ENCODE measurements at regions not wholly inside any gene's neighbourhood (a gene's known extent, or its start where the extent isn't known, plus 50 kb on each side); places are given as distances from the start of the nearest gene placed in this dataset.

- H3K36me3 ChIP-seq (ENCODE audit: control insufficient read depth, low read length): no peaks in the 10 kb centered on the region
- no peaks in the 10 kb centered on the region for H3K9me2 ChIP-seq (replicated peaks; ENCODE audit: control insufficient read depth, low read length)
- no peaks in the 10 kb centered on the region for H4K20me1 ChIP-seq (ENCODE audit: control insufficient read depth, insufficient read depth, low read depth, low read length)
- no peaks in the 10 kb centered on the region for H3K4me1 ChIP-seq (ENCODE audit: control insufficient read depth, low read length)
- no peak overlapping the region for H3K4me3 ChIP-seq (ENCODE audit: low read length)
- no peaks in the 10 kb centered on the region for H3F3A ChIP-seq (ENCODE audit: control insufficient read depth, insufficient read depth)
- no peak overlapping the region for H3K4me2 ChIP-seq (ENCODE audit: low read length)
- H3K27me3 ChIP-seq (ENCODE audit: control insufficient read depth, low read length): no peaks in the 10 kb centered on the region
- H3K79me2 ChIP-seq (ENCODE audit: control insufficient read depth, low read length): no peaks in the 10 kb centered on the region
- H3K9me3 ChIP-seq (ENCODE audit: control insufficient read depth, insufficient read depth, low read length): peaks cover 6% of the 10 kb centered on the region; the same call in 1 of the 2 replicates
- H3K27ac ChIP-seq (ENCODE audit: low read depth, low read length): no peak overlapping the region
- no peak for TF ChIP-seq CTCF (IDR thresholded peaks at IDR 0.05; ENCODE audit: low read depth, low read length, poor library complexity, severe bottlenecking)
- TF ChIP-seq EZH2phosphoT487 (IDR thresholded peaks at IDR 0.05; ENCODE audit: borderline replicate concordance, low read length): no peak
These were observed 577.7 kb upstream of the NOVA1 start for GRCh38 chr14:27175489-27175888.

GRCh38 chr14:27181333-27181732, 583.5 kb upstream of the NOVA1 start:
- TF ChIP-seq EZH2phosphoT487 (IDR thresholded peaks at IDR 0.05; ENCODE audit: borderline replicate concordance, low read length) (no peak), CTCF (IDR thresholded peaks at IDR 0.05; ENCODE audit: low read depth, low read length, poor library complexity, severe bottlenecking) (no peak)
- H3K27ac ChIP-seq (ENCODE audit: low read depth, low read length): no peak overlapping the region
- no peak overlapping the region for H3K4me3 ChIP-seq (ENCODE audit: low read length)
- no peaks in the 10 kb centered on the region for H4K20me1 ChIP-seq (ENCODE audit: control insufficient read depth, insufficient read depth, low read depth, low read length)
- no peaks in the 10 kb centered on the region for H3K36me3 ChIP-seq (ENCODE audit: control insufficient read depth, low read length)
- H3F3A ChIP-seq (ENCODE audit: control insufficient read depth, insufficient read depth): no peaks in the 10 kb centered on the region
- no peaks in the 10 kb centered on the region for H3K4me1 ChIP-seq (ENCODE audit: control insufficient read depth, low read length)
- no peaks in the 10 kb centered on the region for H3K27me3 ChIP-seq (ENCODE audit: control insufficient read depth, low read length)
- H3K9me3 ChIP-seq (ENCODE audit: control insufficient read depth, insufficient read depth, low read length): peaks cover 3% of the 10 kb centered on the region; the same call in 1 of the 2 replicates
- H3K4me2 ChIP-seq (ENCODE audit: low read length): no peak overlapping the region
- H3K79me2 ChIP-seq (ENCODE audit: control insufficient read depth, low read length): no peaks in the 10 kb centered on the region
- no peaks in the 10 kb centered on the region for H3K9me2 ChIP-seq (replicated peaks; ENCODE audit: control insufficient read depth, low read length)

DNA sequence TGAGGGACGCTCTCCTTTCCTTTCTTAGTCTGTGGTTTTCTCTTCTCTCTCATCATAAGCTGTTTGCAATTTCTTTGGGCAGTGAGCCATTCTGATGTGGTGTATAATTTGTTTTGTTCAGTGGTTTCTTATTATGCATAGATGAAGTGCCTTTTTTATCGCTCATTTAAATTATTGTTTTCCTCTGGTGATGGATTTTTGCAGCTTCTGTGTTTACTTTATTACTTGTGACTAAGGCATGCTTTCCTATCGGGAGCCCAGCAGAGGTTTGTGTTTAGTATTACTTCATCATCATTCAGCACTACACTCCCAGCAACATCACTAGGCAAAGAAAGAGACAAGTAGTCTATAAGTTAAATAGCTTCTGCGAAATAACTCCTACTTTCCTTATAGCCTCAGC, 586.6 kb upstream of the NOVA1 start:
- Histone ChIP-seq H3K4me3 (ENCODE audit: low read length) (no peak overlapping the region), H3K27me3 (ENCODE audit: control insufficient read depth, low read length) (no peaks in the 10 kb centered on the region), H3F3A (ENCODE audit: control insufficient read depth, insufficient read depth) (no peaks in the 10 kb centered on the region), H3K36me3 (ENCODE audit: control insufficient read depth, low read length) (no peaks in the 10 kb centered on the region), H3K4me2 (ENCODE audit: low read length) (no peak overlapping the region), H3K79me2 (ENCODE audit: control insufficient read depth, low read length) (no peaks in the 10 kb centered on the region), H3K9me2 (replicated peaks; ENCODE audit: control insufficient read depth, low read length) (no peaks in the 10 kb centered on the region), H3K27ac (ENCODE audit: low read depth, low read length) (no peak overlapping the region), H4K20me1 (ENCODE audit: control insufficient read depth, insufficient read depth, low read depth, low read length) (no peaks in the 10 kb centered on the region), H3K9me3 (ENCODE audit: control insufficient read depth, insufficient read depth, low read length) (no peaks in the 10 kb centered on the region; the same call in 1 of the 2 replicates), H3K4me1 (ENCODE audit: control insufficient read depth, low read length) (no peaks in the 10 kb centered on the region)
- no peak for TF ChIP-seq CTCF (IDR thresholded peaks at IDR 0.05; ENCODE audit: low read depth, low read length, poor library complexity, severe bottlenecking)
- TF ChIP-seq EZH2phosphoT487 (IDR thresholded peaks at IDR 0.05; ENCODE audit: borderline replicate concordance, low read length): no peak

DNA sequence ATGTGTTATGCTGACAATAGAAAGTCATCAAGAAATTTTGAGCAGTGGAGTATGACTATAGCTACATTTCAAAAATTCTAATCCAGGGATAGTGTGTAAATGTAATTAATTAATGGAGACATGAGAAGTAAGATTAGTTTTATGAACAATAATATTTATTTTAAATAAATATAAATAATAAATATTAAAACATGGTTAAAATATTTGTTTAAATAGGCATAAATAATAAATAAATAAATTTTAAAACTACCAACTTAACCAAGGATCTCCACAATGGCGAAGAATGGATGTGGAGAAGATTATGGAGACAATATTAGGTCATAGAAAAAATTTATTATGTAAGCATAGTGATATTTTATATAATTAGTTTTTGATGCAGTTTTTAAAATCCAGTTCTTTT, 588.2 kb upstream of the NOVA1 start:
- no peaks in the 10 kb centered on the region for H3K36me3 ChIP-seq (ENCODE audit: control insufficient read depth, low read length)
- H3K4me2 ChIP-seq (ENCODE audit: low read length): no peak overlapping the region
- no peaks in the 10 kb centered on the region for H3K27me3 ChIP-seq (ENCODE audit: control insufficient read depth, low read length)
- H3K9me3 ChIP-seq (ENCODE audit: control insufficient read depth, insufficient read depth, low read length): no peaks in the 10 kb centered on the region
- H3K9me2 ChIP-seq (replicated peaks; ENCODE audit: control insufficient read depth, low read length): no peaks in the 10 kb centered on the region
- no peaks in the 10 kb centered on the region for H4K20me1 ChIP-seq (ENCODE audit: control insufficient read depth, insufficient read depth, low read depth, low read length)
- TF ChIP-seq EZH2phosphoT487 (IDR thresholded peaks at IDR 0.05; ENCODE audit: borderline replicate concordance, low read length): no peak
- TF ChIP-seq CTCF (IDR thresholded peaks at IDR 0.05; ENCODE audit: low read depth, low read length, poor library complexity, severe bottlenecking): no peak
- H3K79me2 ChIP-seq (ENCODE audit: control insufficient read depth, low read length): no peaks in the 10 kb centered on the region
- no peaks in the 10 kb centered on the region for H3F3A ChIP-seq (ENCODE audit: control insufficient read depth, insufficient read depth)
- H3K4me1 ChIP-seq (ENCODE audit: control insufficient read depth, low read length): no peaks in the 10 kb centered on the region
- no peak overlapping the region for H3K4me3 ChIP-seq (ENCODE audit: low read length)
- no peak overlapping the region for H3K27ac ChIP-seq (ENCODE audit: low read depth, low read length)

Measured in DOHH2 (cell line).